Fibroblast of lung (primary cell): ENCODE measurements at regions not wholly inside any gene's neighbourhood (a gene's known extent, or its start where the extent isn't known, plus 50 kb on each side); places are given as distances from the start of the nearest gene placed in this dataset.

Experiments used
- DNase-seq, 2 donors: peaks; one replicate each; pipeline versions ENCODE4 v3.0.0 to v3.0.0-alpha.2; 2010; ENCODE audit warnings: low read depth in 2 of 2
- H2AFZ ChIP-seq: 2 replicates; pipeline ENCODE4 v1.5.1; 2012; ENCODE audit warnings: low read length, control low read depth, inconsistent platforms
- H3K27ac ChIP-seq: 2 replicates; pipeline ENCODE4 v1.5.1; 2011; ENCODE audit warnings: low read length, control low read depth; ENCODE audit not compliant: insufficient read depth
- H3K27me3 ChIP-seq: 2 replicates; pipeline ENCODE4 v1.5.1; 2011; ENCODE audit warnings: mild to moderate bottlenecking, low read length; ENCODE audit not compliant: control insufficient read depth, insufficient read depth
- H3K36me3 ChIP-seq: 2 replicates; pipeline ENCODE4 v1.5.1; 2011; ENCODE audit warnings: low read length; ENCODE audit not compliant: control insufficient read depth, insufficient read depth
- H3K4me1 ChIP-seq: 2 replicates; pipeline ENCODE4 v1.5.1; 2011; ENCODE audit warnings: low read length; ENCODE audit not compliant: control insufficient read depth, insufficient read depth; ENCODE audit errors: extremely low read depth
- H3K4me2 ChIP-seq: 2 replicates; pipeline ENCODE4 v1.5.1; 2011; ENCODE audit warnings: low read length, control low read depth; ENCODE audit not compliant: insufficient read depth; ENCODE audit errors: extremely low read depth
- H3K4me3 ChIP-seq, 4 experiments: fragments of 200-600 bp in 1 of 4; sonication (generic) in 1 of 4; replicated peaks in 1 of 4; 2 replicates each; pipeline ENCODE4 v1.5.1; 2011 to 2016; ENCODE audit warnings: low read length in 4 of 4, low read depth in 3 of 4, mild to moderate bottlenecking in 3 of 4, control low read depth in 2 of 4, inconsistent platforms in 1 of 4, mixed read lengths in 1 of 4; ENCODE audit not compliant: insufficient read depth in 1 of 4; ENCODE audit errors: control extremely low read depth in 1 of 4
- H3K79me2 ChIP-seq: 2 replicates; pipeline ENCODE4 v1.5.1; 2012; ENCODE audit warnings: mild to moderate bottlenecking, low read length, inconsistent platforms; ENCODE audit not compliant: control insufficient read depth, insufficient read depth
- H3K9ac ChIP-seq: 2 replicates; pipeline ENCODE4 v1.5.1; 2011; ENCODE audit warnings: mild to moderate bottlenecking, low read length, control low read depth; ENCODE audit not compliant: insufficient read depth
- H3K9me3 ChIP-seq: 2 replicates; pipeline ENCODE4 v1.5.1; 2012; ENCODE audit warnings: low read depth, low read length; ENCODE audit not compliant: control insufficient read depth, insufficient read depth
- H4K20me1 ChIP-seq: 2 replicates; pipeline ENCODE4 v1.5.1; 2011; ENCODE audit warnings: low read length; ENCODE audit not compliant: control insufficient read depth, insufficient read depth; ENCODE audit errors: extremely low read depth
- CTCF ChIP-seq, 2 donors: IDR thresholded peaks in 1 of 2; conservative IDR thresholded peaks in 1 of 2; 1 replicate in 1 of 2; 2 replicates in 1 of 2; pipeline ENCODE4 v1.5.1; 2011 to 2012; ENCODE audit warnings: low read length in 2 of 2, control low read depth in 1 of 2, inconsistent platforms in 1 of 2, low read depth in 1 of 2, mild to moderate bottlenecking in 1 of 2
- EZH2 ChIP-seq: IDR thresholded peaks from 2 replicates; pipeline ENCODE4 v1.5.1; 2012; ENCODE audit warnings: low read length, control low read depth, mild to moderate bottlenecking; ENCODE audit errors: missing control alignments

- H3K79me2 ChIP-seq: no peaks in the 10 kb centered on the region
- no peak overlapping the region for H3K4me3 ChIP-seq
- no peaks in the 10 kb centered on the region for H3K36me3 ChIP-seq
- no peak overlapping the region for H2AFZ ChIP-seq
- H3K9me3 ChIP-seq: no peaks in the 10 kb centered on the region
- H3K4me1 ChIP-seq: no peaks in the 10 kb centered on the region
- H4K20me1 ChIP-seq: no peaks in the 10 kb centered on the region
- no peak for TF ChIP-seq CTCF (conservative IDR thresholded peaks at IDR 0.05 in 1 of 2, IDR thresholded peaks at IDR 0.05 in 1 of 2; ENCODE audit: low read depth in 1 of 2, low read length in 2 of 2)
- TF ChIP-seq EZH2: no peak
- H3K9ac ChIP-seq: no peak overlapping the region
- no peaks in the 10 kb centered on the region for H3K27me3 ChIP-seq
- no peak overlapping the region for H3K27ac ChIP-seq
- DNase-seq: no peak
- H3K4me2 ChIP-seq: no peak overlapping the region
Measured at GRCh38 chr7:149381245-149381644, 79.6 kb downstream of the ZNF777 start.
